Mucosa of descending colon (tissue), 3 donors: ENCODE measurements at regions not wholly inside any gene's neighbourhood (a gene's known extent, or its start where the extent isn't known, plus 50 kb on each side); places are given as distances from the start of the nearest gene placed in this dataset.

Source experiments
- ATAC-seq: fragments of 200-7000 bp; cut with Tn5 transposase; one replicate; pipeline ENCODE4 v1.9.1; 2020; ENCODE audit warnings: mild to moderate bottlenecking, moderate library complexity
- DNase-seq, 3 donors: peaks; one replicate each; pipeline ENCODE4 v3.0.0-alpha.2; 2020
- H3K36me3 ChIP-seq: fragments of 200-600 bp; one replicate; pipeline ENCODE4 v1.8.0; 2021; ENCODE audit warnings: low read depth, mild to moderate bottlenecking
- H3K4me1 ChIP-seq: fragments of 200-600 bp; one replicate; pipeline ENCODE4 v1.8.0; 2021; ENCODE audit warnings: low read depth, mild to moderate bottlenecking
- H3K4me3 ChIP-seq: fragments of 200-600 bp; one replicate; pipeline ENCODE4 v1.8.0; 2021; ENCODE audit warnings: mild to moderate bottlenecking
- H3K9me3 ChIP-seq: fragments of 200-600 bp; one replicate; pipeline ENCODE4 v1.8.0; 2021; ENCODE audit warnings: mild to moderate bottlenecking
- intact Hi-C, 2 donors: fragments of 100-400 bp; cut with DNase I in 1 of 2; cut with micrococcal nuclease in 1 of 2; formaldehyde crosslinking; loops; one replicate each; pipeline versions ENCODE4 v1.11.0 to v1.11.1; 2022; cut with DNase I, micrococcal nuclease
- TF ChIP-seq, protein P1 (sequence below): fragments of 200-600 bp; IDR thresholded peaks from one replicate; pipeline ENCODE4 v1.8.0; 2022; ENCODE audit warnings: antibody characterized with exemption, mild to moderate bottlenecking
- donor health status: DM: no; HTN: no; CAD: no; lungs with moderate emphysema.
- donor health status: DM: no; HTN: no; CAD: no.
- donor health status: DM: no; HTN: yes; CAD: no.

DNA sequence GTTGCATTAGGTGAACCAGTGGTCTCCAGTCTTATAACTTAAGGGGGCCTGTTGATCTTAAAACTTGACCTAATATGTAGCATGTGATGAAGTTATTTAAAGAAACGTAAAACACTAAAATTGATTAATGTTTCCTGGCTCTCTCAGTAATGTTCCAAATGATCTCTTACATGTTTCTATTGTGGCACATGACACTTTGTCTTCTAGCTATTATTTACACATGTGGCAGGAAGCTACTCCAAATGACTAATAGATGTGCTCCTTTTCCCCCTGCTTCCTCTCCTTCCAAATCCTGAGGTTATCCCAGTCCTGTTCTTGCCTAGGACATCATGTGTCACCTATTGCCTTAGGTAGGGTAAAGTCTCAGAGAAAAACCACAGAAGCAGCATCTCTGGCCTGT lies 89.4 kb downstream of the FAS start:
- H3K4me1 ChIP-seq, result no peaks in the 10 kb centered on the region
- H3K36me3 ChIP-seq, result no peaks in the 10 kb centered on the region
- intact Hi-C loops, result no loop called here
- TF ChIP-seq, protein P1, sequence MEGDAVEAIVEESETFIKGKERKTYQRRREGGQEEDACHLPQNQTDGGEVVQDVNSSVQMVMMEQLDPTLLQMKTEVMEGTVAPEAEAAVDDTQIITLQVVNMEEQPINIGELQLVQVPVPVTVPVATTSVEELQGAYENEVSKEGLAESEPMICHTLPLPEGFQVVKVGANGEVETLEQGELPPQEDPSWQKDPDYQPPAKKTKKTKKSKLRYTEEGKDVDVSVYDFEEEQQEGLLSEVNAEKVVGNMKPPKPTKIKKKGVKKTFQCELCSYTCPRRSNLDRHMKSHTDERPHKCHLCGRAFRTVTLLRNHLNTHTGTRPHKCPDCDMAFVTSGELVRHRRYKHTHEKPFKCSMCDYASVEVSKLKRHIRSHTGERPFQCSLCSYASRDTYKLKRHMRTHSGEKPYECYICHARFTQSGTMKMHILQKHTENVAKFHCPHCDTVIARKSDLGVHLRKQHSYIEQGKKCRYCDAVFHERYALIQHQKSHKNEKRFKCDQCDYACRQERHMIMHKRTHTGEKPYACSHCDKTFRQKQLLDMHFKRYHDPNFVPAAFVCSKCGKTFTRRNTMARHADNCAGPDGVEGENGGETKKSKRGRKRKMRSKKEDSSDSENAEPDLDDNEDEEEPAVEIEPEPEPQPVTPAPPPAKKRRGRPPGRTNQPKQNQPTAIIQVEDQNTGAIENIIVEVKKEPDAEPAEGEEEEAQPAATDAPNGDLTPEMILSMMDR, result no peak
- H3K9me3 ChIP-seq, result no peaks in the 10 kb centered on the region
- DNase-seq, result no peak
- H3K4me3 ChIP-seq, result no peak overlapping the region
- ATAC-seq, result no peak

DNA sequence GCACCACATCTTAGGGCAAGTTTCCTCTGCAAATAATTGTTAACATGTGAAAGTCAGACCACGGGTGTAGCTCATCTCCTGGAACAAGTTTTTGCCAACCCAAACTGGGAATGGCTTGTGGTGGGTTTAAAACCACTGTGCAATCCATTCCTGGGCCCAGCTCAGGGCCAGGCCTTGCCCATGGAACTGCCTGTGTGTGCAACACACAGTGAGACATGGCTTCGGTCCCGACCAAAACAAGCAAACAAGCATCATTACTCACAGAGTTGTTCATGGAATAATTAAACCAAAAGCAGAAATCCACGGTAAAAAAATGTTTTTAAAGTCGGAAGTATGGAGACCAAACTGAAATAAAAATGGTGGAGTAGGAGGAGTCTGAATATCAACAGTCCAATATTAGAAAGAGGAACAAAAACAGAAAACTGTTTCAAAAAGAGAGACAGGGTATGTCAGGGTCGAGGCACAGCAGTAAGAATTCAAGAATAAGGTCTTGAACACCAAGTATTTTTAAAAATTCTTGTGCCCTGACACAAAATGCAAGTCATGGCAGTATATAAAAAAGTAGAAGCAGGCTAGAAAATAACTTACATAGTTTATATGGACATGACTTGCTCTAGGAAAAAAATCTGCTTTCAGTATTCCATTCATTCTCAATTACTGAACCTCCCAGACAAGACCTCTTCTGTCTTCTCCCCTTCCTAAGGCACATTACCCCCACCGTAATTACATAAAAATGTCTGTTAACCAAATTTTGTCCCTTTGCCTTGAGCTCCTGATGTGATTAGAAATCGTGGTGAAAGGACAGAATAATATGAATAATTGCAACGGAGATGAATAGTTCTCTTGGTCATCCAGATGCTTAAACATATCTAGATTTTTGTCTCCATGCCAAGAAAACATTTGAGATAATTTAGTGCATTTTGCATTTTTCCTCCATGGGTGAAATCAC lies 88.4 kb downstream of the FAS start:
- TF ChIP-seq, protein P1, result no peak
- no peak for ATAC-seq
- no peak for DNase-seq

DNA sequence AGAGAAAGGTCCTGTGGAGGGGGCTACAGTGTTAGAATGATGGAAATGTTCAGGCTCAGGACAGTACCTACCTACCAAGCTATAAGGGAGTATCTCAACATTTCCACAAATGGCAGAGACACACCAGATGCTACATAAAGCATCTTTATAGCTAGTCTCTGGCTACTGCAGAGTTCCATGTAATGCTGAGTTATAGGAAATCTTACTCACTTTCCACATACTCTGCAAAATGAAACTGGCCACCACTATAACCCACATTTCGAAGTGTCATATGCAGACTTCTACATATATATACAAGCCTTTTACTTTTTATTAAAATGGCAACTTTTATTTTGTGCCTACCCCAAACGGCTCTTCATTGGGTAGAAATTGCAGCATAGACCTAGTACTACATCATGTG lies 85.5 kb downstream of the FAS start:
- no peaks in the 10 kb centered on the region for H3K4me1 ChIP-seq
- no peaks in the 10 kb centered on the region for H3K9me3 ChIP-seq

More for the DNA sequence above, 88.4 kb downstream of the FAS start:
- Histone ChIP-seq H3K4me3 (no peak overlapping the region), H3K36me3 (no peaks in the 10 kb centered on the region), H3K9me3 (no peaks in the 10 kb centered on the region), H3K4me1 (no peaks in the 10 kb centered on the region)
- intact Hi-C loops, result no loop called here

DNA sequence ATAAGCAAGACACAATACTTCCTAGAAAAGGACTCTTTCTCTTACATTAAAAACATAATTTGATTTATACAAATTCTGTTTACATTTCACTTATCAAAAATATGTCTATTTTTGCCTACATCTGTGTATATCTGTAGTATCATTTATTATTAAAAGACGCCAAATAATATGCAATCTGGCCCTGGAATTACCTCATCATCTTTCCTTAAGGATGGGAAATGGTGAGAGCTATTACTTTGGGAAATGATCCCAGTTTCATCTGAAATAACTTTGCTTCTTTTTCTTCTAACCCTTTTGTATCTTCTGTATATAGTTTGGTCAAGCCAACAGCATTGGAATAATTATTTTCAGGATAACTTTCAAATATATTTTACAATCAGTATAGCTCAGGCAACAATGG lies 85.0 kb downstream of the FAS start:
- DNase-seq (no peak), ATAC-seq (no peak)
- TF ChIP-seq, protein P1, result no peak
- H3K4me3 ChIP-seq, result no peak overlapping the region
- intact Hi-C loops, result no loop called here
- no peaks in the 10 kb centered on the region for H3K4me1 ChIP-seq
- no peaks in the 10 kb centered on the region for H3K36me3 ChIP-seq
- no peaks in the 10 kb centered on the region for H3K9me3 ChIP-seq

More for the DNA sequence above, 85.5 kb downstream of the FAS start:
- Histone ChIP-seq H3K4me3 (no peak overlapping the region), H3K36me3 (no peaks in the 10 kb centered on the region)
- intact Hi-C loops, result no loop called here
- DNase-seq, result no peak
- TF ChIP-seq, protein P1, result no peak
- ATAC-seq, result no peak

DNA sequence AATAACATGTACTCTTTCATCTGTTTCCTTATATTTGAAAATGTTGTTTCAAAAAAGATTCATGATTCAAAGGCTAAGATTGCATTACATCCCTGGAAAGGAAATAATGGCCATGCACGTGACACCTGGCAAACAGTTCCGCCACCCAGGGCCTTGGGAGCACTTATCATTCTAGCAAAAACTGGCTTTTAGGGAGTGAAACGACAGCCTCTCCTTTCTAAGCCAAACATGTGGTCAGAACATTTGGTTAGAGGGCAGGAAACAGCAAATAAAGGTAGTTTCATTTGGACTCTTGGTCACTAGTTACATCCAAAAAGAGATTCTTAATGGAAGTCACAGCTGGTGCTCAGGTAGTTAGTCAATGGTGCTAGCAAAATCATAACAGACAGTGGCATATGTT lies 83.5 kb downstream of the FAS start:
- DNase-seq (no peak), ATAC-seq (no peak)
- no peaks in the 10 kb centered on the region for H3K4me1 ChIP-seq
- intact Hi-C loops, result no loop called here
- H3K4me3 ChIP-seq, result no peak overlapping the region
- TF ChIP-seq, protein P1, result no peak
- H3K36me3 ChIP-seq, result no peaks in the 10 kb centered on the region
- H3K9me3 ChIP-seq, result no peaks in the 10 kb centered on the region
